HG03135 (cell line): ENCODE measurements at regions not wholly inside any gene's neighbourhood (a gene's known extent, or its start where the extent isn't known, plus 50 kb on each side); places are given as distances from the start of the nearest gene placed in this dataset.
A peak's percentile ranks its signal among the peaks of the same experiment; 100 is the strongest.

Experiments
- ATAC-seq: cut with Tn5 transposase; IDR thresholded peaks from one replicate; pipeline ENCODE4 v1.9.1; 2021; ENCODE audit warnings: mild to moderate bottlenecking, moderate library complexity; ENCODE audit not compliant: unreplicated experiment

GRCh38 chr4:75122424-75123014, 189.6 kb downstream of the PARM1 start:
- ATAC-seq, result no peak

- no peak for ATAC-seq
Observed at GRCh38 chr4:75118739-75119138, 185.8 kb downstream of the PARM1 start.

- no peak for ATAC-seq
Observed at GRCh38 chr4:75110061-75110460, 177.1 kb downstream of the PARM1 start.

- ATAC-seq, result no peak
Observed at GRCh38 chr4:75107755-75108612, 175.1 kb downstream of the PARM1 start.

- ATAC-seq, result no peak
Observed at GRCh38 chr4:75102787-75103085, 169.8 kb downstream of the PARM1 start.

GRCh38 chr4:75101906-75102786, 169.2 kb downstream of the PARM1 start:
- ATAC-seq, result peak; percentile 49
